Stimulated activated CD4-positive, alpha-beta T cell treated with anti-CD3 and anti-CD28 coated beads, Interleukin-4, amount 100 ng/mL, for 4 hours (primary cell): ENCODE measurements at regions not wholly inside any gene's neighbourhood (a gene's known extent, or its start where the extent isn't known, plus 50 kb on each side); places are given as distances from the start of the nearest gene placed in this dataset.

Experiments used
- DNase-seq, 2 experiments: peaks; one replicate each; pipeline ENCODE4 v3.0.0-alpha.2; 2020

- DNase-seq, result no peak
Observed at GRCh38 chr1:172957491-172957890, 93.2 kb downstream of the TNFSF18 start.

DNA sequence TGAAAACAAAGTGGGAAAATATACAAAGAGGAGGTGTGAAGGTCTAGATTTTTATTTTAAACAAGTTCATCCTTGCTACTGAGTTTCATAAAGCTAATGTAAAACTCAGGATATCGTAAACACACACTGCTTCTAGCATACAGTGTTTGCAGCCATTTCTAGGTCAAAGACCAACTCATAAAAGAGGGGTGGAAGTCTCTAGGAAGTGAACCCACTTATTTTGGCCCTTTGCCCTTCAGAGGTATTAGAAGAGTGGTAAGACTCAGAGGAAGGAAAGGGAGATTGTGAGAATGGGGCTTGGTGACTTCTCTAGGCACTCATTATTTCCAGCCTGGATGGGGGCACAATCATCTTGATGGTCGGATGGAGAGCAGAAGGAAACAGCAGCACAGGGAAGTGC lies 91.2 kb downstream of the TNFSF18 start:
- no peak for DNase-seq

DNA sequence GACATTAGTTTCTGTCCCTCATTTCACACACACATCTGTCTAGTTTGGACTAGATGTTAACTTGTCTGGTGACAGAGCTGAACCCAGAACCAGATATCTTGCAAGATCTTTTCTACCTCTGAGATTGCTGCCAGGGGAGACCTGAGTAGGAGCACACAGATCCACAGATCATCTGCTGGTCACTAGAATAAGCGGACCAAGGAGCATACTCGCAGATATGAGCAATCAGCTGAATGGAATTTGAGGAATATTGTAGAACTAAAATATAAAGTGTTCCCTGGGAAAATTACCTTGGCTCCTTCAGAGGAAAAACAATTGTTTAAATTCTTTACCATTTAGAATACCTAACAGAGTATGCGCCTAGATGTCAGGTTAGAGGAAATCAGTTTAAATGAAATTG lies 90.7 kb downstream of the TNFSF18 start:
- no peak for DNase-seq

- no peak for DNase-seq
Observed at GRCh38 chr1:172960454-172961208, 90.1 kb downstream of the TNFSF18 start.

DNA sequence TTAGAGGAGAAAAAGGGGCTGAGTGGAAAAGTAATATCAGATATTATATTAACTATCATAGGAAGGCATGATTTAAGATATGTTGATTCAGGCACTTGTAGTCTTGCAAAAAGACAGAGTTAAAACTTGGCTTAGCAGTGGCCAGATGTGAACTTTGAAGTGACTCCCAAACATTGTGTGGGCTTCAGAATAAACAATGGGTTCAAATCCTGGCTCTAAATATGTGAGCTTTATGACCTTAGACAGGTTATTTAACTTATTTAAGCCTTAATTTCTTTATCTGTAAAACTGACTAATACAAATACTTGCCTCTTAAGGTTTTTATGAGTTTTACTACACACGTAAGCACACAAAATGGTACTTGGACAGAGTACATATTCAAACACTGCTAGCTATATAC lies 85.9 kb downstream of the TNFSF18 start:
- no peak for DNase-seq

DNA sequence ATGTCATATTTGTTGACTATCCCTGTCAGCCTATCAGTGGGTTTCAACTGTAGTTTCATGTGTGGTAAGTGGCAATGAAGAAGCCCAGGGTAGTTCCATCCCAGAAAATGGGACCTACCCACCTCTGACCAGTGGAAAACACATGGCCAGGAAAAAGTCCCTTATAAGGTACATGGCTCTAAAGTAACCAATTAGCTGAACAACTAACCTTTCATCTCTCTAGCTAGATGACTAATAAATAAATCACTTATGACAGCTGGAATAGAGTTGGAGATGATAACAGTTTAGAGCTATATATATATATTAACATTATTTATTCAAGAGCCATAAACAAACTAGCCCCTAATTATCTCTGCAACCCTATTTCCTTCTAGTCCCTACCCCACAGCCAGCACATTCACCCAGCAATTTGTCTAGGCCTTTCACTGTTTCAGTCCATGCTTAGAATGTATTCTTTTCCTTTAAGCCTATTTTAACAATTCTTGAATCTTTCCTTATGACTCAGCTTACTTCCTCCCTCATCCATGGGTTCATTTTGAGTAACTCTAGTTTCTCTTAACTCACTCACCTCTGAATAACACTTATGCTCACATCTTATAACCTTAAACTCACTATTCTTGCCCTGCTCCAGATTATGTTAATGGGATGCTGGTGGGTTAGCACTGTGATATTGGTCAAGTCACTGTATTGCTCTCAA lies 83.7 kb downstream of the TNFSF18 start:
- DNase-seq, result no peak

GRCh38 chr1:172967936-172968335 lies 82.8 kb downstream of the TNFSF18 start:
- DNase-seq, result no peak

- DNase-seq, result no peak
Observed at GRCh38 chr1:172969611-172970010, 81.1 kb downstream of the TNFSF18 start.

GRCh38 chr1:172970186-172970585 lies 80.6 kb downstream of the TNFSF18 start:
- no peak for DNase-seq

GRCh38 chr1:172971241-172971640 lies 79.5 kb downstream of the TNFSF18 start:
- no peak for DNase-seq

DNA sequence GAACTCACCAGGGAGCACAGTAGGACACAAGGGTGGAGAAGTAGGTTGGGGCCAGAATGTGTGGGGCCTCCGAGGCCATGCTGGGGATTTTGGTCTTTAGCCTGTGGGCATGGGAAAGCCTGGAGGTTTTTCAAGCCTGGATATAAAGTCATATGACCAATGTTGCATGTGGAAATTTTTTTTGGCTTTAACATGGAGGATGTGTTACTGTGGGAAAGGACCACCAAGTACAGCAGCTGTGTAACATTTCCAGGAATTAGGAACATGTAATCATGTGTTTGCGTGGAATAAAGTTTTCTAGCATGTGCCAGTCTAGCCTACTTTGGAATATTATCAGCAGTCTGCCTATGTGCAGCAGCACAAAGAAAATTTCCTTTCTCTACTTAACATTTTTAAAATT lies 78.5 kb downstream of the TNFSF18 start:
- no peak for DNase-seq

DNA sequence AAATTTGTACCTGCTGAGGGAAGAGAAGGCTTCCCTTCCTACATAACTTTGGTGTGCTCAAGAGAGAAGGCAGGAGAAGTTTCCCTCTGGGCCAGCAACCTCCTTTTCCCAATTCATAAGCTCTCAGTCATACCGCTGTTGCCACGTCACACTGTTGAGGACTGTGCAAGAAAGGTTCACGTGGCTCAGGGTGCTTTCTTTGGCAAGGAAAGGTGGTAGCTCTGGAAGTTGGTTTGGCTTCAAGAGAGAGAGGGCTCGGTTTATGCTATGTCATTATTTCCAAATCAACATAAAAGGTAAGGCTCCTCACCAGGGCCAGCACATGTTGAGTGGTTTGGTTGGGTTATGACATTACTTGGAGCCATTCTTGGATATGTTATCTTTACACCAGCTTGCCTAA lies 77.3 kb downstream of the TNFSF18 start:
- DNase-seq, result no peak

DNA sequence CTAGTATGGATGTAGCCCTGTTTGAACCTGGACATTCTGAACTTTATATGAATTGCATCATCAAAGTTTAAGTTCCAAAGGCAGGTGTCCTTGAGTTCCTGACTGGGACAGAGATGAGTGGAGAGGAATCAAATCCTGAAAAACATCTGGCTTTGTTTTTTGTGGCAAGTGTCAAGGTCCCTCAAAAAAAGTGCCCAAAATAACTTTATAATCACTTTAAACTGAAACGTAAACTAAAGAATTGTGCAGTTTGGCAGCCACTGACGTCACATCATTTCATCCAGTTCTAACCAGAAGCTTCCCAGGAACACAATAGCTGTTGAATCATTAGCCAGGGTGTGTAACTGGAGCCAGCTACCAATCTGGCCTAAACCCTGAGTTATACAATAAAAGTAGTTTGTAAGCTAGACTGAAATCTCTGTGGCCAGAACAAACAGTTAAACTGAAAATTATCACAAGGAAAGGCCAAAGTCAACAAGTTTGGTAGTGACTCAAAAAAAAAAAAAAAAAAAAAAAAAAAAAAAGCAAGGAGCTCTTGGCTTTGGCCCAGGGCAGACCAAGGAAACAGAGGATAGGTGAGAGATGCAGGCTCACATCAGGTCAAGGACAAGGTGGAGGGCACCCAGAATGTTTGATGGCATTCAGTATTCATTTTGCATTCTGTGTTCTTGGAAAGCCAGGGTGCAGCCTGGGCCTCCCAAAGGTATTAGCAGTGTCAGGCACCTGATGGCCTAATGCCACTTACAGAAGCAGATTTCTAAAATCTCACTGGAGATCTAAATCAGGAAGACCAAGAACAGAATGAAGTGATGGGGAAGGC lies 74.3 kb downstream of the TNFSF18 start:
- DNase-seq, result no peak

GRCh38 chr1:172977296-172978017 lies 73.3 kb downstream of the TNFSF18 start:
- DNase-seq, result no peak

GRCh38 chr1:172978595-172978994 lies 72.1 kb downstream of the TNFSF18 start:
- DNase-seq, result no peak

DNA sequence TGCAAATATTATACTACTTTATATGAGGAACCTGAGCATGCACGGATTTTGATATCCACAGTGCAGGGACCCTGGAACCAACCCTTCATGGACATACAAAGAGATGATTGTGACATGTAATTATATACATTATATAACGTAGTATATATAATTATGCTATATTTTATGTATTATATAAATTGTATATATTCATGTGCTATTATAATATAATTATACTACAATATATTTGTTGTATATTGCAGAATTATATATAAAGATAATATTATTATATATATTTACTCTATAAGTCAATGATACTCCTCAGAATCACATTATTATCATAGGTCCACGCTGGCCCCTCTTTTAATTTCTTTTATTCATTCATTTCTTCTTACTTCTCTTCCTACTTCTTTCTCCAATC lies 70.9 kb downstream of the TNFSF18 start:
- DNase-seq, result no peak

- no peak for DNase-seq
Observed at GRCh38 chr1:172980456-172980855, 70.3 kb downstream of the TNFSF18 start.

DNA sequence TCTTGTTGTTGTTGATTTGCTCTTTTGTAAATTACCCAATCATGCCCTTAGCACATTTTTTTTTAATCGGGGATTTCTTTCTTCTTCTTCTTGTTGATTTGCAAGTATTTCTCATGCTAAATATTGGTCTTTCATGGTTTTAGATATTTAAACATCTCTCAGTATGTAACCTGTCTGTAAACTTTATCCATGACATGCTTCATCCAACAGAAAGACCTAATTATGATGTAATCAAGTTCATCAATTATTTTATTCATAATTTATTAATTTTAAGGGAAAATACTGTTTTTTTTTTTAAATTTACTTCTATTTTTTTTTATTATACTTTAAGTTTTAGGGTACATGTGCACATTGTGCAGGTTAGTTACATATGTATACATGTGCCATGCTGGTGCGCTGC lies 69.8 kb downstream of the TNFSF18 start:
- no peak for DNase-seq
